VCaP (cell line): ENCODE measurements at regions not wholly inside any gene's neighbourhood (a gene's known extent, or its start where the extent isn't known, plus 50 kb on each side); places are given as distances from the start of the nearest gene placed in this dataset.

Experiments used
- H3K27ac ChIP-seq: fragments of 450-650 bp; 2 replicates; pipeline ENCODE4 v1.5.1; 2017
- CTCF ChIP-seq: fragments of 450-650 bp; conservative IDR thresholded peaks from 2 replicates; pipeline ENCODE4 v1.5.1; 2017; ENCODE audit warnings: mild to moderate bottlenecking, moderate library complexity

GRCh38 chr7:52897713-52898112, 137.7 kb upstream of the POM121L12 start:
- no peak overlapping the region for H3K27ac ChIP-seq
- TF ChIP-seq CTCF = no peak

- H3K27ac ChIP-seq = no peak overlapping the region
- TF ChIP-seq CTCF = no peak
Measured at GRCh38 chr7:52897288-52897687, 138.1 kb upstream of the POM121L12 start.

GRCh38 chr7:52877240-52877639, 158.2 kb upstream of the POM121L12 start:
- no peak for TF ChIP-seq CTCF
- no peak overlapping the region for H3K27ac ChIP-seq

- H3K27ac ChIP-seq = no peak overlapping the region
- TF ChIP-seq CTCF = no peak
Measured at GRCh38 chr7:52876402-52876801, 159.0 kb upstream of the POM121L12 start.

- H3K27ac ChIP-seq = no peak overlapping the region
- TF ChIP-seq CTCF = no peak
Measured at GRCh38 chr7:52863652-52864051, 171.8 kb upstream of the POM121L12 start.

GRCh38 chr7:52862321-52862720, 173.1 kb upstream of the POM121L12 start:
- H3K27ac ChIP-seq = no peak overlapping the region
- TF ChIP-seq CTCF = no peak

GRCh38 chr7:52857367-52857766, 178.1 kb upstream of the POM121L12 start:
- TF ChIP-seq CTCF = no peak
- H3K27ac ChIP-seq = no peak overlapping the region

- no peak for TF ChIP-seq CTCF
- H3K27ac ChIP-seq = no peak overlapping the region
Measured at GRCh38 chr7:52854681-52855080, 180.8 kb upstream of the POM121L12 start.
